ENCODE measurements at regions not wholly inside any gene's neighbourhood (a gene's known extent, or its start where the extent isn't known, plus 50 kb on each side); places are given as distances from the start of the nearest gene placed in this dataset.

DNA sequence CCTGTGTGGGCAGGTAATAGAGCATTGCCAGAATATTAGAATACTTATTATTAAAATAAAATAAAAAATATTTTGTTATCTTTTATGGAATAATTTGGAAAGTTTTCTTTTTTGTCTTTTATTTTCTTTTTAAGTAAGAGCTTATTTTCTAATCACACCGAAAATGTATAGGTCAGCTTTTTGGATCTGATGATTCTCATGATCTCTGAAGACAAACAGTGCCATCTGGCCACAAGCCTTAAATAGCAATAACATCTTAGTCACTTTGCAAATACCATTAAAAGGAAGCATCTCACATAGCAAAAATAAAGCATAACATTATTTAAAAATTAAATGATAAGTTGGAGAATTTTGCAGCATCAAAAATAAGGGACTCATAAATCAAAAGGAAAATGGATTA, 213.8 kb downstream of the PLA2G4A start:
- TF ChIP-seq POLR2A (IDR thresholded peaks at IDR 0.05) (no peak), POLR2AphosphoS5 (IDR thresholded peaks at IDR 0.05) (no peak)
- TF ChIP-seq, protein P1, sequence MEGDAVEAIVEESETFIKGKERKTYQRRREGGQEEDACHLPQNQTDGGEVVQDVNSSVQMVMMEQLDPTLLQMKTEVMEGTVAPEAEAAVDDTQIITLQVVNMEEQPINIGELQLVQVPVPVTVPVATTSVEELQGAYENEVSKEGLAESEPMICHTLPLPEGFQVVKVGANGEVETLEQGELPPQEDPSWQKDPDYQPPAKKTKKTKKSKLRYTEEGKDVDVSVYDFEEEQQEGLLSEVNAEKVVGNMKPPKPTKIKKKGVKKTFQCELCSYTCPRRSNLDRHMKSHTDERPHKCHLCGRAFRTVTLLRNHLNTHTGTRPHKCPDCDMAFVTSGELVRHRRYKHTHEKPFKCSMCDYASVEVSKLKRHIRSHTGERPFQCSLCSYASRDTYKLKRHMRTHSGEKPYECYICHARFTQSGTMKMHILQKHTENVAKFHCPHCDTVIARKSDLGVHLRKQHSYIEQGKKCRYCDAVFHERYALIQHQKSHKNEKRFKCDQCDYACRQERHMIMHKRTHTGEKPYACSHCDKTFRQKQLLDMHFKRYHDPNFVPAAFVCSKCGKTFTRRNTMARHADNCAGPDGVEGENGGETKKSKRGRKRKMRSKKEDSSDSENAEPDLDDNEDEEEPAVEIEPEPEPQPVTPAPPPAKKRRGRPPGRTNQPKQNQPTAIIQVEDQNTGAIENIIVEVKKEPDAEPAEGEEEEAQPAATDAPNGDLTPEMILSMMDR (IDR thresholded peaks at IDR 0.05 in 8 of 11, conservative IDR thresholded peaks at IDR 0.05 in 3 of 11): no peak
